Peyer's patch (tissue), 4 donors: ENCODE measurements at regions not wholly inside any gene's neighbourhood (a gene's known extent, or its start where the extent isn't known, plus 50 kb on each side); places are given as distances from the start of the nearest gene placed in this dataset.

Experiments
- DNase-seq, 3 donors: peaks; one replicate each; pipeline ENCODE4 v3.0.0-alpha.2; 2017 to 2019
- H3K27ac ChIP-seq, 4 donors: fragments of 200-600 bp; sonication (generic); one replicate each; pipeline ENCODE4 v1.5.1; 2016 to 2019
- H3K27me3 ChIP-seq, 2 donors: fragments of 200-600 bp; sonication (generic); one replicate each; pipeline ENCODE4 v1.5.1; 2019
- H3K36me3 ChIP-seq, 3 donors: fragments of 200-600 bp; sonication (generic); one replicate each; pipeline ENCODE4 v1.5.1; 2016 to 2019
- H3K4me1 ChIP-seq, 4 donors: fragments of 200-600 bp; sonication (generic); one replicate each; pipeline ENCODE4 v1.5.1; 2016 to 2019
- H3K4me3 ChIP-seq, 4 donors: fragments of 200-600 bp; sonication (generic); 1 replicate in 3 of 4; 2 replicates in 1 of 4; pipeline ENCODE4 v1.5.1; 2016 to 2019; ENCODE audit warnings: mild to moderate bottlenecking in 1 of 4
- H3K9me3 ChIP-seq, 4 donors: fragments of 200-600 bp; sonication (generic); one replicate each; pipeline ENCODE4 v1.5.1; 2016 to 2019; ENCODE audit warnings: mild to moderate bottlenecking in 1 of 4
- CTCF ChIP-seq, 6 experiments: fragments of 450-650 bp in 4 of 6; fragments of 200-600 bp in 2 of 6; sonication (generic) in 1 of 6; IDR thresholded peaks; one replicate each; pipeline ENCODE4 v1.5.1; 2017 to 2019; ENCODE audit warnings: antibody characterized with exemption in 6 of 6, mild to moderate bottlenecking in 3 of 6, moderate library complexity in 1 of 6
- POLR2A ChIP-seq, 2 donors: fragments of 450-650 bp; IDR thresholded peaks; one replicate each; pipeline ENCODE4 v1.5.1; 2017; ENCODE audit warnings: antibody characterized with exemption in 2 of 2, mild to moderate bottlenecking in 2 of 2, moderate library complexity in 2 of 2

- no peak overlapping the region for H3K27ac ChIP-seq
- no peaks in the 10 kb centered on the region for H3K27me3 ChIP-seq
- DNase-seq, result no peak
- no peaks in the 10 kb centered on the region for H3K9me3 ChIP-seq
- H3K36me3 ChIP-seq, result no peaks in the 10 kb centered on the region
- H3K4me1 ChIP-seq, result no peaks in the 10 kb centered on the region
- no peak overlapping the region for H3K4me3 ChIP-seq
- TF ChIP-seq CTCF (IDR thresholded peaks at IDR 0.05) (no peak), POLR2A (IDR thresholded peaks at IDR 0.05) (no peak)
Measured at GRCh38 chr2:220572385-220572784, 945.0 kb downstream of the SLC4A3 start.

GRCh38 chr2:220574038-220574437, 946.6 kb downstream of the SLC4A3 start:
- no peak for TF ChIP-seq CTCF (IDR thresholded peaks at IDR 0.05)
- TF ChIP-seq POLR2A (IDR thresholded peaks at IDR 0.05), result no peak
- Histone ChIP-seq H3K36me3 (no peaks in the 10 kb centered on the region), H3K9me3 (no peaks in the 10 kb centered on the region), H3K27me3 (no peaks in the 10 kb centered on the region), H3K27ac (no peak overlapping the region), H3K4me1 (no peaks in the 10 kb centered on the region), H3K4me3 (no peak overlapping the region)
- DNase-seq, result no peak

GRCh38 chr2:220575963-220576362, 948.5 kb downstream of the SLC4A3 start:
- DNase-seq, result no peak
- Histone ChIP-seq H3K9me3 (no peaks in the 10 kb centered on the region), H3K27me3 (no peaks in the 10 kb centered on the region), H3K4me1 (no peaks in the 10 kb centered on the region), H3K4me3 (no peak overlapping the region), H3K27ac (no peak overlapping the region), H3K36me3 (no peaks in the 10 kb centered on the region)
- TF ChIP-seq POLR2A (IDR thresholded peaks at IDR 0.05), result no peak
- TF ChIP-seq CTCF (IDR thresholded peaks at IDR 0.05), result no peak

- no peak for TF ChIP-seq POLR2A (IDR thresholded peaks at IDR 0.05)
- no peak for TF ChIP-seq CTCF (IDR thresholded peaks at IDR 0.05)
- H3K36me3 ChIP-seq, result no peaks in the 10 kb centered on the region
- no peaks in the 10 kb centered on the region for H3K4me1 ChIP-seq
- H3K27ac ChIP-seq, result no peak overlapping the region
- no peak for DNase-seq
- H3K4me3 ChIP-seq, result no peak overlapping the region
- no peaks in the 10 kb centered on the region for H3K9me3 ChIP-seq
- no peaks in the 10 kb centered on the region for H3K27me3 ChIP-seq
Measured at GRCh38 chr2:220579452-220579851, 952.0 kb downstream of the SLC4A3 start.

- TF ChIP-seq POLR2A (IDR thresholded peaks at IDR 0.05), result no peak
- no peak for TF ChIP-seq CTCF (IDR thresholded peaks at IDR 0.05)
- H3K27ac ChIP-seq, result no peak overlapping the region
Measured at GRCh38 chr2:220580113-220580512, 952.7 kb downstream of the SLC4A3 start.

GRCh38 chr2:220583725-220584124, 956.3 kb downstream of the SLC4A3 start:
- H3K4me1 ChIP-seq, result no peaks in the 10 kb centered on the region
- TF ChIP-seq CTCF (IDR thresholded peaks at IDR 0.05) (no peak), POLR2A (IDR thresholded peaks at IDR 0.05) (no peak)
- no peak for DNase-seq
- H3K36me3 ChIP-seq, result no peaks in the 10 kb centered on the region
- H3K27me3 ChIP-seq, result no peaks in the 10 kb centered on the region
- H3K27ac ChIP-seq, result no peak overlapping the region
- H3K9me3 ChIP-seq, result no peaks in the 10 kb centered on the region
- no peak overlapping the region for H3K4me3 ChIP-seq

More at GRCh38 chr2:220580113-220580512, 952.7 kb downstream of the SLC4A3 start:
- no peaks in the 10 kb centered on the region for H3K9me3 ChIP-seq
- H3K27me3 ChIP-seq, result no peaks in the 10 kb centered on the region
- H3K4me1 ChIP-seq, result no peaks in the 10 kb centered on the region
- H3K36me3 ChIP-seq, result no peaks in the 10 kb centered on the region
- no peak overlapping the region for H3K4me3 ChIP-seq
- DNase-seq, result no peak
